ENCODE measurements at regions not wholly inside any gene's neighbourhood (a gene's known extent, or its start where the extent isn't known, plus 50 kb on each side); places are given as distances from the start of the nearest gene placed in this dataset.

GRCh38 chrX:6759655-6760375, 224.9 kb upstream of the VCX3A start:
- peaks cover 9% of the 10 kb centered on the region for H3K9me3 Mint-ChIP-seq (ENCODE audit: low read depth)
- TF ChIP-seq CTCF (IDR thresholded peaks at IDR 0.05; ENCODE audit: unreplicated experiment) = no peak
- no peaks in the 10 kb centered on the region for H3K36me3 Mint-ChIP-seq (ENCODE audit: insufficient read depth)
- no peaks in the 10 kb centered on the region for H3K4me1 Mint-ChIP-seq (ENCODE audit: low read depth)
- no peak for DNase-seq (ENCODE audit: low spot score, unreplicated experiment)
- H3K27ac Mint-ChIP-seq = no peak overlapping the region
- no peak overlapping the region for H3K4me3 Mint-ChIP-seq (ENCODE audit: low read depth)
- H3K27me3 Mint-ChIP-seq = no peaks in the 10 kb centered on the region

- Mint-ChIP-seq H3K9me3 (ENCODE audit: low read depth) (peaks cover 14% of the 10 kb centered on the region), H3K27ac (no peak overlapping the region), H3K4me1 (ENCODE audit: low read depth) (no peaks in the 10 kb centered on the region), H3K36me3 (ENCODE audit: insufficient read depth) (no peaks in the 10 kb centered on the region), H3K4me3 (ENCODE audit: low read depth) (no peak overlapping the region), H3K27me3 (no peaks in the 10 kb centered on the region)
- no peak for DNase-seq (ENCODE audit: low spot score, unreplicated experiment)
- TF ChIP-seq CTCF (IDR thresholded peaks at IDR 0.05; ENCODE audit: unreplicated experiment) = no peak
Measured at GRCh38 chrX:6758234-6758633, 223.3 kb upstream of the VCX3A start.

GRCh38 chrX:6757631-6758030, 222.7 kb upstream of the VCX3A start:
- Mint-ChIP-seq H3K27ac (no peak overlapping the region), H3K27me3 (no peaks in the 10 kb centered on the region), H3K9me3 (ENCODE audit: low read depth) (peaks cover 14% of the 10 kb centered on the region), H3K4me1 (ENCODE audit: low read depth) (no peaks in the 10 kb centered on the region), H3K36me3 (ENCODE audit: insufficient read depth) (no peaks in the 10 kb centered on the region), H3K4me3 (ENCODE audit: low read depth) (no peak overlapping the region)
- no peak for DNase-seq (ENCODE audit: low spot score, unreplicated experiment)
- no peak for TF ChIP-seq CTCF (IDR thresholded peaks at IDR 0.05; ENCODE audit: unreplicated experiment)

GRCh38 chrX:6748595-6748994, 213.7 kb upstream of the VCX3A start:
- no peak for DNase-seq (ENCODE audit: low spot score, unreplicated experiment)
- Mint-ChIP-seq H3K4me1 (ENCODE audit: low read depth) (no peaks in the 10 kb centered on the region), H3K27ac (no peak overlapping the region), H3K27me3 (peaks cover 3% of the 10 kb centered on the region), H3K36me3 (ENCODE audit: insufficient read depth) (no peaks in the 10 kb centered on the region), H3K9me3 (ENCODE audit: low read depth) (peaks cover 5% of the 10 kb centered on the region), H3K4me3 (ENCODE audit: low read depth) (no peak overlapping the region)
- TF ChIP-seq CTCF (IDR thresholded peaks at IDR 0.05; ENCODE audit: unreplicated experiment) = no peak

GRCh38 chrX:6738518-6739470, 203.9 kb upstream of the VCX3A start:
- H3K4me3 Mint-ChIP-seq (ENCODE audit: low read depth) = no peak overlapping the region
- H3K4me1 Mint-ChIP-seq (ENCODE audit: low read depth) = no peaks in the 10 kb centered on the region
- H3K27ac Mint-ChIP-seq = no peak overlapping the region
- no peak for TF ChIP-seq CTCF (IDR thresholded peaks at IDR 0.05; ENCODE audit: unreplicated experiment)
- no peak for DNase-seq (ENCODE audit: low spot score, unreplicated experiment)
- H3K9me3 Mint-ChIP-seq (ENCODE audit: low read depth) = no peaks in the 10 kb centered on the region
- H3K36me3 Mint-ChIP-seq (ENCODE audit: insufficient read depth) = no peaks in the 10 kb centered on the region
- no peaks in the 10 kb centered on the region for H3K27me3 Mint-ChIP-seq

All from progenitor cell of endocrine pancreas (in vitro differentiated cells).